GM21619 (cell line): ENCODE measurements at regions not wholly inside any gene's neighbourhood (a gene's known extent, or its start where the extent isn't known, plus 50 kb on each side); places are given as distances from the start of the nearest gene placed in this dataset.

Source experiments
- ATAC-seq: cut with Tn5 transposase; IDR thresholded peaks from one replicate; pipeline ENCODE4 v1.9.1; 2021; ENCODE audit not compliant: unreplicated experiment

- ATAC-seq, result no peak
Observed at GRCh38 chr6:117167520-117168271, 97.7 kb upstream of the VGLL2 start.

DNA sequence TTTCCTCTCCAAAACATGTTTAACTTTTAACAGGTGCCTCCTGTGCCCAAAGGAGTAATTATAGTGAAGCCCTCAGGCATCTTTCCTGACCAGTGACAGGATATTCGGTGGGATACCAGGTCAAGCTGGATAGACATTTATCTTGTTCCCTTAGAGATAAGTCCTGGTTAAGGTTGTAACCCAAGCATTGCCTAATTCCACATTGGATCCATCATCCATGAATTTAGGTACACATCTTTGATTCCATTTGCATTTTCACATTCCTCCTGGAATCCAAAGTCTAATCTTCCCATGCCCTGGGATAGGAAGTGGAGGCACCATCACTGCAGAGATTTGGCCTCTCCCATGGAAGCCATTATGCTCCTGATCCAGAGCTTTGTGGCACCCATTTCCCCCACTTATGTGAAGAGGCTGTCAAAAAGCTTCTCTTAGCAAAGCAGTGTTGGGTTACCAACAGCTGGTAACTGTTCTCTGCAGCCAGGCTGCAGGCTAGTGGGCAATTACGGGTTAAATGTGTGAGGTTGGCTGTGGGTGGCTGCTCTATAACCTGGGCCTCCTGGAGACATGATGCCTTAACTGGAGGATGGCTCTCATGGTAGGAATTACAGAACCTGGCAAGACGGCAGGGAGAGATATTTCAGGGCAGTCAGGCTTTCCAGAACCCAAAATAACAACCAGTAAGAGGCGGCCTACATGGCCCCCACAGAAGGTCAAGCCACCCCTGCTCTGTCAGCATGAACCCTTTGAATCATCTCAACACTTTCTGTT, 96.9 kb upstream of the VGLL2 start:
- ATAC-seq, result no peak

DNA sequence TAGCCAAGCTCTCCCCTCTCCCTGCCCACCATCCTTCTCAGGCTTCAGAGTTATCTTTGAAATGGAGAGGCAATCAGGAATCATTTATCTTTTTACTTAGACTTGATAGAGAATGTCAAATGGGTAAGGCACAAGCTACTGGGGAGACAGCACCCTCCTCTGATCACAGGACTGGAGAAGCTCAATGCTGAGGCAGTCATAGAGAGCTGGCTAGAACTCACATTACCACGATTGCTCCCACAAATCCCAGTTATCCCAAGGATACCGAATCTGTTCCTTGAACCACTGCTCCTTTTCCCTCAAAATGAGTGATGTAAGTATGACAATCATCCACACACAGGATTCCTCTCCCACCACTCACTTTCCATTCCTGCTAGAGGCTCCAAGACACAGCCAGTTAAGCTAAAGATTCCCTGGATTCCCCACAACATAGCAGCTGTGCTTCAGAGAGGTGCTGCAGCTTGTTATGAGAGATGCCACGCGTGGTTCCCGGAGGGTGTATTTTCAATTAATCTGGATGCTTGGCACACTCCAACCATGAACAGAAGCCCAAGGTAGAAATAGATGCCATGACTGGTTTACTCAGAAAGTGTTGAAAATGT, 96.2 kb upstream of the VGLL2 start:
- ATAC-seq, result no peak

DNA sequence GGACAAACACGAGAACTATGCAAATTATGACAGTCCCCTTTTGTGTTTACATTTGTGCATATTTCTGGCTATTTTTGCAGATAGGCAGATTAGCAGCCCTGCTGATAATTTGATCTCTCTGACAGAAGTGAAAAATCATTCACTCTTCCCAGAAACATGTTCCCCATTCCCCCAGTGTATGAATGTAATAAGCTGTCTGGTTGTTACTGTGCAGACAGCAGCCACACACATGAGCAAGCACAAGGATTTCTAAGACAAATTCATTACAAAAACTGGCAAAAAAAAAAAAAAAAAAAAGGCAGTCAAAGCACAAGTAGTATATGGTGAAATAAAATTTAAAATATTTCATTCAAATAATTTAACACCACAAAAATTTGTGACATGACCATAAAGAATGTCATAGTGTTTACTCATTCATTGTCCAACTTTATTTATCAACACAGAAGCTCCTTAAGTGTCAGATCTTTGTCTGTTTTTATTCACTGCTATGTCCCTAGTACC, 95.5 kb upstream of the VGLL2 start:
- ATAC-seq, result no peak

GRCh38 chr6:117174835-117175360, 90.5 kb upstream of the VGLL2 start:
- no peak for ATAC-seq

- ATAC-seq, result no peak
Observed at GRCh38 chr6:117188627-117189201, 76.6 kb upstream of the VGLL2 start.

- no peak for ATAC-seq
Observed at GRCh38 chr6:117191009-117191408, 74.3 kb upstream of the VGLL2 start.

DNA sequence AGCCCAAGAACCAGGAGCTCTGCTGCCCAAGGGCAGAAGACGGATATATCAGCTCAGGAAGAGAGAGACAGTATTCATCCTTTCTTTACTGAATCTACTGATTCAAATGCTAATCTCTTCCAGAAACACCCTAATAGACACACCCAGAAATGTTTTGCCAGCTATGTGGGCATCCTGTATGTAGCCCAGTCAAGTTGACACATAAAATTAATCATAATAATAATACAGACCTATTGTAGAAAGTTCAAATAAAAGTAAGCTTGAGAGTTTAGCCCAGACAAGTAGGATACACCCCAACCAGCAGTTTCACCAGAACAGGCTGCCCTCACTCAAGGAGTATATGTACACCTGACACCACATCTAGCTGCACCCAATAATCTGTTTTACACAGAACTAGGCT, 73.9 kb upstream of the VGLL2 start:
- no peak for ATAC-seq

DNA sequence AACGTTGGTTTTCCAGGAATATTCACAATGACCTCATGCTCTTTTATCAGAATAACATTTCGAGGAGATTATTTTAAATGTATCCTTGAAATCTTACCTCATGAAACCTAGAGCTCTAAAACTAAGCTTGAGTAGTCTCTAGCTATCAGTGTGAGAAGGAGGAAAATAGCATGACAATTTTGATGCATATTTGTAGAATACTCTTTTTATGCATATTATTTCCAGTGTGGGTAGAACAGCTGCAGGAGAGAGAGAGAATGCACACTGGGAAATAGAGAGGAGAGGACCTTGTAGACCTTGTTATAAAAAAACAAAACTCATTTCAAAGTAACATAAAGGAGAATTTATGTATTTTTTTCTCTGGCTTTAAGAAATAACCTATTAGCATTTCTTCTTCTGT, 71.1 kb upstream of the VGLL2 start:
- ATAC-seq, result no peak

DNA sequence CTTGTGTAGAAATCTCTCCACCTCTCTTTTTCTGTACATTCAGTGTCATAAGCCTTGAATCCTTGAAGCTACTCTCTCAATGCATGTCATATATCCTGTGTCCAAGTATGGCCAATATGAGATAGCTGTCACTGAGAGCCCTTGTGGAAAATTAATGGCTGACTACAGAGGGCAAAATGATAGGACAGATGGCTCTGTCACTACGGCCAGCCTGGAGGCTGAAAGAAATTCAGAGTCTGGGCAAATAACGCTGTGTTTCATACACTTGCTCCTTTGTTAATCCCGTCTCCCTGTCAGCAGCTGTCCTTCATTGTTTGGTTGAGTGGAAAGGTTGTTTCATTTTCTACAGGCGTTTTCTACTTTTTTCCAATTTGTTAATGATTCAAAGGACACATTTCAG, 70.4 kb upstream of the VGLL2 start:
- ATAC-seq, result no peak

DNA sequence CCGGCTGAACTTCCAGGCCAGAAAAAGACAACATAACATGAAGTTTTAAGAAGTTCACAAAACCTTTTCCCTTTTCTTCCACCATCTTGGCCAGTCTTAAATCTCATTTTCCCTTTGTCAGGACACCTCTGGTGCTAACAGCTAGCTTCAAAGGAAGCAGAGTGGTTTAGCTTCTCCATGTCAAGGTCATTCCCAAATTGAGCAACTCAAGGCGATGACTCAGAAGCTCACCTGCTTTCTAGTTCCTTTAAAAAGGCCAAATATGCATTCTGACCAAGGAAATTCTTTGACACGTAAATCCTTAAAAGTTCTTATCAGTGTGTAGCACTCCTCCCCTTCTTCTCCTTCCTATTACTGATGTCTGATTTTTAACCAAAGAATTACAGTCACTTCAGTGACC, 69.6 kb upstream of the VGLL2 start:
- ATAC-seq, result no peak

DNA sequence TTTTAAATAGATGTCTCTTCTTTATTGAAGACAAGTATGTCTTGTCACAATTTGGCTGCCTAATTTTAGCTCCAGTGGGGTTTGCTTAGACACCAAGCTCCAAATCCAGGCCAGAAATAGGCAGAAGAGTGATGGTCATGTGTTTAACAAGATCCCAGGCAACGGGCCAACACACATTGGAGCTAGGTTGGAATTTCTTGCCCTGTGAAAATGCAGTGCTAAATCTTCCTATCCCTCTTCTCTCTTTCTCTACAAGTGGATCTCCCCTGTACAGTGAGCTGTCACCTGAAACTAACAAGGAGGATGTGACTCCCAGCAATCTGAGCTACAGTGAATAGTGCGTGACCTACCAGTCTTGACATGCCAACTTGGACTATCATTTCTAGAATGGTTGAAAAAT, 65.3 kb upstream of the VGLL2 start:
- no peak for ATAC-seq

- ATAC-seq, result no peak
Observed at GRCh38 chr6:117204903-117205302, 60.5 kb upstream of the VGLL2 start.

GRCh38 chr6:117205876-117206275, 59.5 kb upstream of the VGLL2 start:
- no peak for ATAC-seq

GRCh38 chr6:117206522-117206921, 58.8 kb upstream of the VGLL2 start:
- no peak for ATAC-seq

DNA sequence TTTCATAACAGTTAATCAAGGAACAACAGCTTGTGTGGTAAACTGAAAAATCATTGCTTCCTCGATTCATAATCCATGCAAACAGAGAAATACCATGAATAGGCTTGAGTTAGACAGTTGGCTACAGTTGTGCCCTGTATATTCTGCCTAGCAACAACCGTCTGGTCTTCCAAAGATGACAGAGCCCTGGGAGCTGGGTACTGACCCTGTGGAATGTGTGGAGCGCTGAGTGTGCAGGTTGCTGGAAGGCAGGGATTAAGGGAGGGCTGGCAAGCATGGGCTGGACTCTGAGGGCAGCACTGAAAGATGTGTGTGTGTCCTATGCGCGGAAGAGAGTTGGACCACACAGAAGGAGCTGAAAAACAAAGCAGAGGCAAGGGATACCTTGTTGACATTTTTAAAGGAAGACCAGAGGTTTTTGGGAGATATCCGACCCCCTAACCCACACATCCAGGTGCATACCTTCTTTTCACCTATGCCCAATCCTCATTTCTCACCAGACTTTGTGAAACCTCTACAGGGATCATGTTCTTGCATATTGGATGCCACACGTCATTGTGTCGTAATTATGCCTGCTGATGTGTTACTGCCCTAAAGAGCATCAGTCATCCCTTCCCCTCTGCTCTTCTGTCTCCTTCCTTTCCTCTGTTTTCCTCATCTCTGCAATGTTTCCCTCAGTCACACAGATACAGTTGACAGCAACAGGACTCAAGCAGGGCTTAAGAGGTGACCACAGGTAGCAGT, 58.2 kb upstream of the VGLL2 start:
- no peak for ATAC-seq

DNA sequence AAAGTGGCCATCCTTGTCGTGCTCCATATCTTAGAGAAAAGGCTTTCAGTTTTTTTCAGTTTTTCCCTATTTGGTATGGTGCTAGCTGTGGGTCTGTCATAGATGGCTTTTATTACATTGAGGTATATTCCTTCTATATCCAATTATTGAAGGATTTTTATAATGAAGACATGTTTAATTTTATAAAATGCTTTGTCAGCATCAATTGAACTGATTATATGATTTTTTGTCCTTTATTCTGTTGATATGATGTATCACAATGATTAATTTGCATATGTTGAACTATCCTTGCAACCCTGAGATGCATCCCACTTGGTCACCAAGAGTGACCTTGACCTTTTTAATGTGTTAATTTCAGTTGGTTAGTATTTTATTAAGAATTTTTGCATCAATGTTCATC, 55.1 kb upstream of the VGLL2 start:
- ATAC-seq, result no peak

DNA sequence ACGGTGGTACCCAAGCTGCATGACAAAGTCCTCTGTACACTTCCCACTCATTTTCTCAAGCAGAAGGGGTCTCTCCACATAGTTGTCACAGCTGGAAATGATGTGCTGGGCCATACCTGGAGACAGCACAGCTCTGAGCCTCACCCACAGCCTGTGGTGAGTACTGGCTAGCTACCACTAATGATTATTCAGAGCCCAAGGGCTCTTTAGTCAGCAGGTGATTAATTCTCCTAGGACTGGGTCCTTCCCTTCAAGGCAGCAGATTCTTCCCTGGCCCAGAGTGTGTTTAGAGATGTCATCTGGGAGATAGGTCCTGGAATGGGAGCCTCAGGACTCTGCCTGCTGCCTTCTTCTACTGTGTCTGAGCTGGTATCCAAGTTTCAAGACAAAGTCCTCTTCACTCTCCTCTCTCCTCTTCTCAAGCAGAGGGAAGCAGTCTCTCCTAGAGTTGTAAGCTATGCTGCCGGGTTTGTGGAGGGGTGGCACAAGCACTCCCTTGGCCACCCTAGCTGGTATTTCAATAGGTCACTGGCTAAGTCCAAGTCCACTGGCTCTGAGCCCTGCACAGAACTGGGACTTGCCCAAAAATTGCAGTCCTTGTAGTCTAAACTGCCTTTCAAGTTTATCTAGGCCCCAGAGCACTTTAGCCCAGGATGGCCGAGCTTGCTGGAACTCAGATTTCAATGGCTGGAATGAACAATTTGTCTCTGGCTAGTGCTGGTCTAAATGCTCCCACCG, 49.8 kb upstream of the VGLL2 start:
- ATAC-seq, result no peak
